WTC11 (cell line): ENCODE measurements at regions not wholly inside any gene's neighbourhood (a gene's known extent, or its start where the extent isn't known, plus 50 kb on each side); places are given as distances from the start of the nearest gene placed in this dataset.

Experiments
- CREB1 ChIP-seq: sonication (generic); formaldehyde crosslinking; IDR thresholded peaks from 2 replicates; pipeline ENCODE4 v1.8.0; 2023; ENCODE audit warnings: mild to moderate bottlenecking, missing genetic modification reagents
- CTCF ChIP-seq: fragments of 200-600 bp; IDR thresholded peaks from 2 replicates; pipeline ENCODE4 v1.8.0; 2022; ENCODE audit warnings: antibody characterized with exemption
- E2F1 ChIP-seq: sonication (generic); formaldehyde crosslinking; IDR thresholded peaks from 2 replicates; pipeline ENCODE4 v1.8.0; 2022; ENCODE audit warnings: mild to moderate bottlenecking, missing genetic modification reagents
- GTF2I ChIP-seq: fragments of 250-450 bp; sonication (Bioruptor Pico); conservative IDR thresholded peaks from 2 replicates; pipeline ENCODE4 v1.4.0; 2021; ENCODE audit warnings: mild to moderate bottlenecking
- MLX ChIP-seq: sonication (generic); formaldehyde crosslinking; IDR thresholded peaks from 2 replicates; pipeline ENCODE4 v1.8.1; 2023; ENCODE audit warnings: mild to moderate bottlenecking, missing genetic modification reagents, moderate library complexity
- TCF7 ChIP-seq: sonication (generic); formaldehyde crosslinking; IDR thresholded peaks from 2 replicates; pipeline ENCODE4 v1.8.0; 2022; ENCODE audit warnings: mild to moderate bottlenecking, low read depth, missing genetic modification reagents, moderate library complexity

GRCh38 chr3:25056803-25057351 lies 371.2 kb upstream of the RARB start:
- TF ChIP-seq CREB1 (CRISPR knock-in tag) (no peak), TCF7 (CRISPR knock-in tag) (no peak), CTCF (no peak), GTF2I (CRISPR knock-in tag) (no peak), MLX (CRISPR knock-in tag) (no peak), E2F1 (CRISPR knock-in tag) (no peak)
